ENCODE measurements at regions not wholly inside any gene's neighbourhood (a gene's known extent, or its start where the extent isn't known, plus 50 kb on each side); places are given as distances from the start of the nearest gene placed in this dataset.

DNA sequence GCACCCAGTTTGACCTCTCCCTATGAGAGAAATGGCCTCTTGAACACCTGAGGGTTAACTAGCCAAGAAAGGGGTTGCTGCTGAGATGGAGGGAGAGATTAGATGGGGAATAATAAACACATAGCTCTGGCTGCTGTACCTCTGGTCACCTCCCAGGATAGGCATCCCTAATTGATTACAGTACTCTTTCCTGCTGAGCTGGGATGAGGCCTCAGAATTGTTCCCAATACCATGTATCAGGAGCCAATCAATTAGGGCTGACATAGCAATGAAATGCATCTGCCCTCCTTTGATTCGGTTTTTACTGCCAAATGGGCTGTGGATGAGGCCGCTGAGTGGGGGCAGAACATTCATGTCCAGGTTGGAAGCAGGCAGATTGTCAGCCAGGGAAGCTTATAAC, 339.4 kb upstream of the SLCO3A1 start:
- 3% methylated on average over 2 of the region's 2 CpGs for WGBS (ENCODE audit: insufficient coverage, low coverage, missing lambda C conversion rate)
- H3K27ac ChIP-seq (ENCODE audit: extremely low read depth, low read depth, low read length): no peak overlapping the region
- no peaks in the 10 kb centered on the region for H3K36me3 ChIP-seq (ENCODE audit: control insufficient read depth, insufficient read depth, low read length)
- no peaks in the 10 kb centered on the region for H3K79me2 ChIP-seq (ENCODE audit: control insufficient read depth, insufficient read depth, low read length)
- no peak for FAIRE-seq
- ChIA-PET CTCF (ENCODE audit: low intra/inter-chr PET ratio) (no interaction called here), POLR2A (interaction anchor here (0.8 to 1.2 kb wide), 3 partner anchors 15 to 38 kb away, joined by 3 to 4 read pairs (median 4); no protein-coding TSS in a partner anchor)
- peaks cover 8 to 12% of the 10 kb centered on the region in 2 experiments; a peak in 3 of 5 replicates for H3K27me3 ChIP-seq (ENCODE audit: control insufficient read depth in 2 of 2, insufficient read depth in 2 of 2, low read length in 2 of 2)
- H3K9me3 ChIP-seq (replicated peaks; ENCODE audit: control insufficient read depth, insufficient read depth, low read depth, low read length): no peaks in the 10 kb centered on the region
- H3K9me1 ChIP-seq (ENCODE audit: control insufficient read depth, insufficient read depth, low read length): no peaks in the 10 kb centered on the region
- no peak for DNase-seq (ENCODE audit: extremely low read depth in 1 of 4, low spot score in 3 of 4)
- in situ Hi-C loops (cut with MboI): no loop called here
- H3K9ac ChIP-seq (ENCODE audit: insufficient read depth in 1 of 2, low read depth in 2 of 2, low read length in 2 of 2): no peak overlapping the region
- H4K20me1 ChIP-seq (replicated peaks; ENCODE audit: control insufficient read depth, insufficient read depth, low read length): no peaks in the 10 kb centered on the region
- H3K4me3 ChIP-seq: no peak overlapping the region
- no peaks in the 10 kb centered on the region for H3K4me1 ChIP-seq (replicated peaks in 1 of 2; ENCODE audit: control insufficient read depth in 2 of 2, insufficient read depth in 2 of 2, low read length in 2 of 2)
- no TSS peak for BruUV-seq (replicated peaks)
- intact Hi-C loops (cut with micrococcal nuclease): no loop called here
- no peak overlapping the region for H3K4me2 ChIP-seq (ENCODE audit: insufficient read depth, low read length)
- ATAC-seq: no peak
- no peak for TF ChIP-seq NCOR1 (IDR thresholded peaks at IDR 0.05)
- no peak for TF ChIP-seq HLTF (IDR thresholded peaks at IDR 0.05)
- TF ChIP-seq, protein P1, sequence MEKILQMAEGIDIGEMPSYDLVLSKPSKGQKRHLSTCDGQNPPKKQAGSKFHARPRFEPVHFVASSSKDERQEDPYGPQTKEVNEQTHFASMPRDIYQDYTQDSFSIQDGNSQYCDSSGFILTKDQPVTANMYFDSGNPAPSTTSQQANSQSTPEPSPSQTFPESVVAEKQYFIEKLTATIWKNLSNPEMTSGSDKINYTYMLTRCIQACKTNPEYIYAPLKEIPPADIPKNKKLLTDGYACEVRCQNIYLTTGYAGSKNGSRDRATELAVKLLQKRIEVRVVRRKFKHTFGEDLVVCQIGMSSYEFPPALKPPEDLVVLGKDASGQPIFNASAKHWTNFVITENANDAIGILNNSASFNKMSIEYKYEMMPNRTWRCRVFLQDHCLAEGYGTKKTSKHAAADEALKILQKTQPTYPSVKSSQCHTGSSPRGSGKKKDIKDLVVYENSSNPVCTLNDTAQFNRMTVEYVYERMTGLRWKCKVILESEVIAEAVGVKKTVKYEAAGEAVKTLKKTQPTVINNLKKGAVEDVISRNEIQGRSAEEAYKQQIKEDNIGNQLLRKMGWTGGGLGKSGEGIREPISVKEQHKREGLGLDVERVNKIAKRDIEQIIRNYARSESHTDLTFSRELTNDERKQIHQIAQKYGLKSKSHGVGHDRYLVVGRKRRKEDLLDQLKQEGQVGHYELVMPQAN (IDR thresholded peaks at IDR 0.05; ENCODE audit: borderline replicate concordance): no peak
- TF ChIP-seq DACH1 (IDR thresholded peaks at IDR 0.05; ENCODE audit: partially characterized antibody): no peak
- TF ChIP-seq, protein P2, sequence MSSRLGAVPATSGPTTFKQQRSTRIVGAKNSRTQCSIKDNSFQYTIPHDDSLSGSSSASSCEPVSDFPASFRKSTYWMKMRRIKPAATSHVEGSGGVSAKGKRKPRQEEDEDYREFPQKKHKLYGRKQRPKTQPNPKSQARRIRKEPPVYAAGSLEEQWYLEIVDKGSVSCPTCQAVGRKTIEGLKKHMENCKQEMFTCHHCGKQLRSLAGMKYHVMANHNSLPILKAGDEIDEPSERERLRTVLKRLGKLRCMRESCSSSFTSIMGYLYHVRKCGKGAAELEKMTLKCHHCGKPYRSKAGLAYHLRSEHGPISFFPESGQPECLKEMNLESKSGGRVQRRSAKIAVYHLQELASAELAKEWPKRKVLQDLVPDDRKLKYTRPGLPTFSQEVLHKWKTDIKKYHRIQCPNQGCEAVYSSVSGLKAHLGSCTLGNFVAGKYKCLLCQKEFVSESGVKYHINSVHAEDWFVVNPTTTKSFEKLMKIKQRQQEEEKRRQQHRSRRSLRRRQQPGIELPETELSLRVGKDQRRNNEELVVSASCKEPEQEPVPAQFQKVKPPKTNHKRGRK (tag; IDR thresholded peaks at IDR 0.05): no peak
- TF ChIP-seq ZNF57 (CRISPR knock-in tag; IDR thresholded peaks at IDR 0.05): no peak
- TF ChIP-seq TAF15 (IDR thresholded peaks at IDR 0.05; ENCODE audit: low read depth, low read length): no peak
- TF ChIP-seq NFATC3 (IDR thresholded peaks at IDR 0.05): no peak
- no peak for TF ChIP-seq POLR3A (IDR thresholded peaks at IDR 0.05; ENCODE audit: borderline replicate concordance, extremely low read depth, insufficient read depth, insufficient read length)
- no peak overlapping the region for H2AFZ ChIP-seq (ENCODE audit: low read depth, low read length)
